Right hindlimb (tissue), 1 donor: ENCODE measurements at regions not wholly inside any gene's neighbourhood (a gene's known extent, or its start where the extent isn't known, plus 50 kb on each side); places are given as distances from the start of the nearest gene placed in this dataset.

Experiments used
- DNase-seq: peaks from one replicate; pipeline ENCODE4 v3.0.0-alpha.2; 2018

DNA sequence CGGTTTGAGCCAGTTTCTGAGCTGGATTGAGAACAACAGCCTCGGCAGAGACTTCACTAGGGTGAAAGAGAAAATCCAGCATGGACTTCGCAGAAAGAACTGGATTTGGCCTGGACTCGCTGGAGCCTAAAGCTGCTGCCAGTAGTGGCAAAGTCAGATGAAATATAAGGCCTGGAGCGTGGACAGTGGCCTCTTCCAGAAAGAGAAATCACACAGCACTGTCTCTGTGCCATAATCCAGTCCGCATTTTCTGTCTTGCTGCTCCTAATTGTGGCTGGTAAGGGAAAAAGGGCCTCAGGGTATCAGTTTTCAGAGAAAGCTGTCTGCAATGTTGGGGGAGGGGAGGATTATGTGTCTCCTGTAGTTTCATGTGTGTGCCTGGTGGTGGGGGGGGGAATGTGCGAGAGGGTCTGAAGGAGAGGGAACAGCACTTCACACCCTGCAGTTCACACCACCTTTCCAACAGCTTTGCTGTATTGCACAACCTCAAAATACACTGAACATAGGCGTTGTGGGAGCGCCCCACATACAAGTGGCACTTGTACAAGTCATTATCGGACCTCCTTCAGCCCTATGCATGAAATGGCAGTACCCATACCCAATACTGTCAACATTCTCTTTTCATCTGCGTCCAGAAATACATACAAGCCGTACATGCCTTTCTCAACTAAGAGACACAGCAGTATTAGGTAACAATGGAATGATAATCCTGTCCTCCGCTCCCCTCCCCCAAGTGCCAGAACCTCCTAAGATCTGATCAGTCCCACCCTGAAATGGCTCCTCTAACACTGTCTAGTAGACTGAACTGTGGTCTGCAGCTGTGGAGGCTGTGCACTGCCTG is 107.5 kb upstream of the ATF7IP start:
- peak; percentile 96 for DNase-seq

GRCh38 chr12:14258575-14258940 is 106.9 kb upstream of the ATF7IP start:
- DNase-seq, result peak; percentile 51

DNA sequence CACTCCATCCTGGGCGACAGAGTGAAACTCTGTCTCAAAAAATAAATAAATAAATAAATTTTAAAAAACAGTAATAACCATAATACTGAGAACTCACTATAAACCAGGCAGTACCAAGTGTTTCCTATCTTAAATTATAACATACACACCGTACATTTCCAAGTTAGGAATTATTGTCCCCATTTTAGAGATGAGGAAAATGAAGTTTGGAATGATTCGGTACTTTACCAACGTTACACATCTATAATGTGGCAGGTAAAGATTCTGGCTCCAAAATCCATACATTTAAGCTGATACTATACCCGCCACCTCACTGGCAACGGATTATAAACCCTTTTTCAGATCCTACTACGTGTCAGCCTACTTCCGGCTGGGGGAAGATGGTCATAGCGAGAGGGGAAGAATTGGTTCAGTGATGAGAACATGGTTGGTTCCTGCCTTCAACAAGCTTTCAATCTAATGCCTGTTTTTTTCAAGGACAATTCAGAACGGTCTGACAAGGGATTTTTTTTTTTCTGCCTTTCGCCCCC is 105.9 kb upstream of the ATF7IP start:
- DNase-seq, result no peak

- DNase-seq, result peak; percentile 94
Observed at GRCh38 chr12:14260011-14260993, 105.2 kb upstream of the ATF7IP start.

DNA sequence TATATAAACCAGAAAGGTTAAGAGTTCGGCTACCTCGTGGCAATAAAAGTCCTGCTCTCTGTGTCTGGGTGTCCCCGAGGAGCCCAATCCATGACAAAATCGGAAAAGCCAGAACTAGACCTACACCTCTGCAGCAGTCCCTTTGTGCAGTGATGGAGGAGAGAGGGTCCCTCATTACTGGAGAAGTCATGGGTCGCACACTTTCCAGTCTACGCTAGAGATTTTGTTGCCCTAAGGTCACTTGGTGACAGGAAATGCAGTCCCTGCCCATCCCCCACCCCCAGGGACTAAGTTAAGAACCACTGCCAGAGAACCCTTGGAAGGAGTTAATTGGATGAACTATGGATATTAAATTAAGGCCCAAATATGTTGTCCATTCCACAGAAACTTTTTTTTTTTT is 104.4 kb upstream of the ATF7IP start:
- DNase-seq, result peak; percentile 23

- DNase-seq, result no peak
Observed at GRCh38 chr12:14261861-14262260, 103.6 kb upstream of the ATF7IP start.

GRCh38 chr12:14262771-14263511 is 102.5 kb upstream of the ATF7IP start:
- DNase-seq, result no peak

GRCh38 chr12:14263742-14264141 is 101.7 kb upstream of the ATF7IP start:
- no peak for DNase-seq

DNA sequence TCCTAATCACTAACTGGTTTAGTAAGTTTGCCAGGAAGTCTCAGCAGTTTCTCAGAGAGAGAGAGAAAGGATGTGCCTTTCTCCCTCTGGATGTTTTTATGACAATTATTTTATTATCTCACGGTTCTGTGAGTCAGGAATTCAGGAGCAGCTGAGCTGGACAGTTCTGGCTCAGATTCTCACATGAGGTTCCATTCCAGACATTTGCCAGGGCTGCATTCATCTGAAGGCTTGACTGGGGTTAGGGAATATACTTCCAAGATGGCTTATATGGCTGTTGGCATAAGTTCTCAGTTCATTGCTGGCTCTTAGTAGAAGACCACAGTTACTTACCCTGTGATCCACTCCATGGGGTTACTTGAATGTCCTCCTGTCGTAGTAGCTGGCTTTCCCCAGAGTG is 101.2 kb upstream of the ATF7IP start:
- no peak for DNase-seq

DNA sequence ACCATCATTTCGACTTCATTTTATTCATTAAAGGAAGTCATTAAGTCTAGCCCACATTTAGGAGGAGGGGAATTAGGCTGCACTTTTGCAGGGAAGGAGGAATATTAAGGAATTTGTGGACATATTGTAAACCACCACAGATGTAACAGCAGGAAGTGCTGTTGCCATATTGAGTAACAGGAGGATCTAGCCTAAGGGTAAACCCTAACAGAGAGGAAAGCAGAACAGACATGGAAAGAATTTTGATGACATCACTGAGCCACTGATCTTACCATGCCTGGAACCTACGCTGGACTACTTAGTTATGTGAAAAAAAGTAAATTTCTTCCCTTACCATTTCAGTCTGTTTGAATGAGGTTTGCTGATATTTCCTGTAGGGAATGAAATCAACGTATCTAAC is 100.7 kb upstream of the ATF7IP start:
- DNase-seq, result no peak

- DNase-seq, result no peak
Observed at GRCh38 chr12:14268120-14268515, 97.4 kb upstream of the ATF7IP start.

GRCh38 chr12:14270392-14270791 is 95.1 kb upstream of the ATF7IP start:
- no peak for DNase-seq

GRCh38 chr12:14272956-14273912 is 92.2 kb upstream of the ATF7IP start:
- no peak for DNase-seq

GRCh38 chr12:14273913-14274311 is 91.6 kb upstream of the ATF7IP start:
- no peak for DNase-seq

GRCh38 chr12:14275111-14275510 is 90.4 kb upstream of the ATF7IP start:
- no peak for DNase-seq

DNA sequence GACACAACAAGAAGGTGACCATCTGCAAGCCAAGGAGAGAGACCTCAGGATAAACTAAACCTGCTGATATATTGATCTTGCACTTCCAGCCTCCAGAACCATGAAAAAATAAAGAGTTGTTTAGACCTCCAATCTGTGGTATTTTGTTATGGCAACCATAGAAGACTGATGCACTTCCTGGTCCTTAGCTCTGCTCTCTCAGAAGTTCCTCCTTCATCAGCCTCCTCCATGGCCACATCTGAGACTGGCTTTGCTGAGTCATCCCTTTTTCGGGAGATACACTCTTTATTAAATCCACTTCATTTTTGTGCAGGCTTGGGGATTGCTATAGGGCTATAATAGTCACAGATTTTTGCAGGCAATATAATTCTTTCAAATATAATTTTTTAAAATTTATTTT is 89.6 kb upstream of the ATF7IP start:
- DNase-seq, result no peak

GRCh38 chr12:14278294-14278953 is 87.1 kb upstream of the ATF7IP start:
- DNase-seq, result no peak

- DNase-seq, result no peak
Observed at GRCh38 chr12:14279845-14280244, 85.6 kb upstream of the ATF7IP start.

DNA sequence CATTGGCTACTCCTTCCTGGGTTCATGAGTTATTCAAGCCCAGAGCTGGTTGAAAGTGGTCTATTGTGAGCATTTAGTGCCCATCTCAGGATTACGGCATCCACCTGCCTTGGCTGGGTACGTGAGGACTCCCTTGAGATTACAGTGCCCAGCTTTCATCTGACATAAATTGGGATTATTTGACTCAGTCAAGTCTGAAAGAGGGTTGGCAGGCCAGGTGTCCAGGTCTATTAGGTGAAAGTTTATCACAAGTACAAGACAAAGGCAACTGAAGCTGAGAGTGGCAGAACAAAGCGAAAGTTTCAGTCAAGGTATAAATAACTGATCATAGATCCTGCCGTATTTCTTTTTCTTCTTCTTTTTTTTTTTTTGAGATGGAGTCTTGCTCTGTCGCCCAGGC is 84.6 kb upstream of the ATF7IP start:
- DNase-seq, result no peak

- no peak for DNase-seq
Observed at GRCh38 chr12:14281539-14281938, 83.9 kb upstream of the ATF7IP start.

DNA sequence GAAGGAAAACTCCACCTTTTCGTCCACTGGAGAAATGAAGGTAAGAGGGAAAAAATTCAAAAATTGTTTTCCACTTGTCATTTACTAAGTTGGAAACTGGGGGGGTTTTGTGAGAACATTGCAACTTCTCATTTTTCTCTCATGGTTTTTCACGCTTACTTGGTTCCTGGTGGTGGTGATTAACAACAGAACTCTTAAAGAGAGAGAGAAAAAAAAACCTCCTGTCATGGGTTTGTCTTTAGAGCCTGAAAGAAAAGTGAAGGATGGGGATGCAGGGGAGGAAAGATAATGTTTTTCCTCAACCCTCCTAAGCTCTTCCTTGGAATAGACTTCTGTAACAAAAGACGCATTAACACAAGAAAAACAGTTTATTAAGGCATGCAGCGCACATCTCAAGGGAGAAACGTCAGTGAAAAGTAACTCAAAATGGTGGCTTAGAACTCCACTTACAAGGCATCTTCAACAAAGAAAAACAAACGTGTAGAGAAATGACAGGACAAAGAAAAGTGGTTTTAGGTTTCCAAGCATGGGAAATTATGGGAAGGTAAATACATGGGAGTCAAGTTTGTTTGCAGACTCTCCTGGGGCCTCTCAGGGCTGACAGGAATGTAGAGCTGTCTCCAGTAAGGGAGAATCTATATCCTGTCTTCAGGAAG is 81.9 kb upstream of the ATF7IP start:
- no peak for DNase-seq
